MM.1S (cell line): ENCODE measurements at regions not wholly inside any gene's neighbourhood (a gene's known extent, or its start where the extent isn't known, plus 50 kb on each side); places are given as distances from the start of the nearest gene placed in this dataset.

Experiments used
- CTCF ChIP-seq: fragments of 300-600 bp; sonication (generic); IDR thresholded peaks from 2 replicates; pipeline ENCODE4 v1.5.1; 2016; ENCODE audit warnings: antibody characterized with exemption, low read length, mixed read lengths
- EZH2 ChIP-seq: fragments of 300-600 bp; sonication (generic); optimal IDR thresholded peaks from 2 replicates; pipeline ENCODE3; 2017; ENCODE audit warnings: low read depth, mild to moderate bottlenecking, antibody characterized with exemption, low read length, mixed read lengths
- EZH2phosphoT487 ChIP-seq: fragments of 300-600 bp; sonication (generic); IDR thresholded peaks from 2 replicates; pipeline ENCODE4 v1.6.1; 2018; ENCODE audit warnings: antibody characterized with exemption, low read length

GRCh38 chr14:105982664-105983063 is 456.3 kb downstream of the TMEM121 start:
- TF ChIP-seq CTCF: no peak
- no peak for TF ChIP-seq EZH2
- no peak for TF ChIP-seq EZH2phosphoT487
